DMS 273 (cell line): ENCODE measurements at regions not wholly inside any gene's neighbourhood (a gene's known extent, or its start where the extent isn't known, plus 50 kb on each side); places are given as distances from the start of the nearest gene placed in this dataset.

ENCODE experiments used
- DNase-seq: peaks from one replicate; lab custom pipeline; 2025; ENCODE audit not compliant: unreplicated experiment; lab: John Stamatoyannopoulos, UW

DNA sequence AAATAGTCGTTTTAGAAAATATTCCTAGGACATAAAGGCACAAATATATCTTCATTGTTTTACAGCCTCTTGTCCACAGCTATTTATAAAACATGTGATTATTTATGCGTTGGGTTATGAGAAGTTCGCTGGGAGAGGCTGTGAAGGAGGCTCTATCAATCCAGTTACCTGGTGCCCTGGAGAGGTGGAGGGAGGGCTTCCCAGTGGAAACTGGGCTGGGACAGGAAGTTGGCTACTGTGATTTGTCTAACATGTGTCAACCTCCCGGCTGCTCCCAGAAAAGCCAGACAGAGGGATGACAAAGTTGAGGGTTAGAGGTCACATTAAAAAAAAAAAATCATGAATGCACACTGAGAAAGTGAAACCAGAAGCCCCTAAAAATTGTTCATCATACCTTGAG lies 346.5 kb downstream of the ZNF536 start:
- peak; percentile 12 for DNase-seq

- DNase-seq: no peak
These were observed 345.8 kb downstream of the ZNF536 start for GRCh38 chr19:30718014-30718413.

DNA sequence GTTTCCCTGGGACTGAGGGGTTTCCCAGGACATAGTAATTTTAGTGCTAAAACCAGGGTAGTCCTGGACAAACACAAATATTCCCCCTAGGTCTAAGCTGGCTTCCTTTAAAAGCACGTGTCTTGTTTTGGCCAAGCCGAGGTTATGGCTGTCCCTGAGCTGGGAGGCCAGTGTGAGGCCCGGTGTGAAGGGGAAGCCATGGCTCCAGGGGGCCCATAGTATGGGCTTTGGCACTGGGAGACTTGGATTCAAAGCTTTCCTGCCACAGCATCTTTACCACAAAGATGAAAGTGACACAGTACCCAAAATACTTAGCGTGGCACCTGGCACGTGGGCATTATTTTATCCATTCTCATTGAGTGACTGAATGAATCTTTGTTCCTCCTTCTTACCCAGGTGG lies 345.2 kb downstream of the ZNF536 start:
- no peak for DNase-seq

DNA sequence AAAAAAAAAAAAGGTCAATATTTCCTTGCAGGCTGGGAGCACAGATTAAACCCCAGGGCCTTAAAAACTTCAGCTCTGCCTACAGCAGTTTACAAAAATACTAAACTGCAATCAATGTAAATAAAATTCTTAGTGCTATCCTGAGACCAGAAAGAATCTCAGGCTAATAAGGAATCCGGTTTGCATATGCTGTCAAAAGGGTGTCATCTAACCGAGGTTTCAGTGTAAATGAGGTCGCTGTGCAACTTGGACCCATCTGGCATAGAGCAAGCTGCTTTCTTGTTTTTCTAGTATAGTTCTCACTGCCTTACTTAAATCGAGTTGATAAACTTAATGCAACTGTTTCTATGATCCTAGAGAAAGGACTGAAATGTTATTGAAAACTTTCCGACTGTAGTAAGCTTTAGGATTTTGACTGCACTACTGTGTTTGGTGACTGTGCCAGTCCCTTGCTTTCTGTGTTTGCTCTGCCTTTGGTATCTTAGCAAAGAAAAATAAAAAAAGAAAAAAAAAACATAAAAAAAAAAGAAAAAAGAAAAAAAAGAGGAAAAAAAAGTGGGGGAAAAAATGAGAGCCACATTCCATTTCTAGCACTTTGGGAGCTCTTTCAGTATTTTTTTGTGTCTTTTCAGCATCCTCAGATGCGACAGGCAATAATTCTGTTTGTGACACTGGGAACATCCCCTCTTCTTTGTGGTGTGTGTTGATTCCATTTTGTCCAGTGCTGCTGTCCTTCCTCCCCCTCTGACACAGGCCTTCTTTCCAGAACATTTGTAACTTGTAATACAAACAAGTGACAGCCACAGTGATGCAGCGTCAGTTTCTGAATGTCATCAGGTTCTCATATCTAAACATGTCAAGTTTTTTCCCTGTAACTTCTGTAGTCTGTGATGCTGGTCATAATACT lies 340.5 kb downstream of the ZNF536 start:
- peak; percentile 56 for DNase-seq

DNA sequence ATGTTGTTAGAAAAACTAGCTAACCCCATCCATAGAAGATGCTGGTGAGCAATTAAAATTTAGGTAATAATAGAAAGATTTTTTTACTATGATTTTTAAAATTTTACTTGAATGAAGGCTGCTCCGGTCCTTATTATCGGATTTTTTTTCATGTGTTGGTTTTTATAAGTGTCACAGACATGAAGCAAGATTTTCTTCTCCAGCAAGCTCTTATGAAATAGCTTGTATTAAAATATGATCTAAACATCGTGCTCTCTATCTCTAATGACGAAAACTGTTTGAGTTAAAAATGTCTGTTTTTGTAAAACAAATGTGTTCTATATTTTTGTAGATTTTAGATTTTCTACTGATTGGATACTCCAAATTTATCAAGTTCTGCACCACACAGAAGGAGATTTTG lies 339.6 kb downstream of the ZNF536 start:
- no peak for DNase-seq

DNA sequence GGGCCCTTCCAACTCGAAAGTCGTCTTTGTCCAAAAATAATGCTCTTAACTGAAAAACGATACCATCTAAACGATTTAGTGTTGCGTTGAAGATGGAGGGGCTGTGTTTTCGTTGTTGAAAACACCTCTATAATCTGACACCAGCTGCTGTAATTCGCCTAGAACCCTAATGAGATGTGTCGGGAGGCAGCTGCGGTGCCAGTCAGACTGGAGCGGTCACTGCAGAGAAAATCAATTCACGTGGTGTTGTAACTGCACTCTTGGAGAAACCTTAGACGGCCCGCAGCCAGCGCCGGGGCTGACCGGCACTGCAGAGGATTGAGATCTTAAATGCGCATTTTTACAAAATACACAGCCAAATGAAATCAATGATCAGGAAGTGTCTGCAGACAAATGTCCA lies 339.1 kb downstream of the ZNF536 start:
- peak; percentile 66 for DNase-seq

DNA sequence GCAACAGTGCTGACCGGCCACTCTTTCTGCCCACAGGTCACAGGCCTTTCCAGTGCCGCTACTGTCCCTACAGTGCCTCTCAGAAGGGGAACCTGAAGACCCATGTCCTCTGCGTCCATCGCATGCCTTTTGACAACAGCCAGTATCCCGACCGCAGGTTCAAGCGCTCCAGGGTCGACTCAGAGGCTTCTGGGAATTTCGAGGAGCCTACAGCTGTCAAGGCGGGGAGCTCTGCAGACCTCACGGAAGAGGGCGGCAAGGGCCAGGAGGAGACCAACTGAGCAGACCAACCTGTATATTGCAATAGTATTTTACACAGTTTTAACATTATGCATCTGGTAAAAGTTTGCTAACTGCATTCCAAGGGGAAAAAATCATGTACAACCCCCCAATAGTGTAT lies 338.5 kb downstream of the ZNF536 start:
- DNase-seq: no peak

DNA sequence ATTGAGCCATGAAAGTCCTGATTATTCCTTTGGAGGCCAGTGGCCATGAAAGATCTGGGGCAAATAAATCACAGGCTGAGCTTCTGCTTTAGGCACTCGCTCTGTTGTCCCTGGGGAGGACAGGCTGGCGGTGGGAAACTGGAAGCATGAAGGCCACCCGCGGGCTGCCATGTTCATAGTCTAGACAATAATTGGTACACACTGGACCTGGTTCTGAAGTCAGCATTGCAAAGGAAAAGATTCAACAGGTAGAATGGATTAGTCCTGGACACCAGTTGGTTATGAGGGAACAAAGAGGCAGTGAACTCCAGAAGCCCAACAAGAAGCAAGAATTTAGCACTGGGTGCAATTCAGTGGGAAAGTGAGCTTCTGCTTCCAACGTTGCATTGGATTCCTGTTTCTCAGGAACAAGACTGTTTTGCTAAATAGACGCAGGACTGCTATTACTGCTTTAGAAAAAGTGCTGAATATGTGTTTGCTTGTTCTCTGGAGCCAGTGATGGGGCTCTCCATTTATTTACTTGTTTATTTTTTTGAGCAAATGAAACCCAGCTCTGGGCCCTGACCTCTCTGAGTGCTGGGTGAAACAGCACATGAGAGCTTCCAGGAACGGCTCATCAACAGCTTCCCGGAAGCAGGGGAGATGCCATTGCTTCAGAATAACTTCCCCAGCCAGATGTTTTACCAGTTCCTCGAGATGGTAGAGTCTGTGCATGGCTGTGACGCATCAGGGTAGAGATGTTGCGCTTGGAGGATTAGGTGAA lies 336.4 kb downstream of the ZNF536 start:
- DNase-seq: no peak

- no peak for DNase-seq
These were observed 332.7 kb downstream of the ZNF536 start for GRCh38 chr19:30704771-30705330.

DNA sequence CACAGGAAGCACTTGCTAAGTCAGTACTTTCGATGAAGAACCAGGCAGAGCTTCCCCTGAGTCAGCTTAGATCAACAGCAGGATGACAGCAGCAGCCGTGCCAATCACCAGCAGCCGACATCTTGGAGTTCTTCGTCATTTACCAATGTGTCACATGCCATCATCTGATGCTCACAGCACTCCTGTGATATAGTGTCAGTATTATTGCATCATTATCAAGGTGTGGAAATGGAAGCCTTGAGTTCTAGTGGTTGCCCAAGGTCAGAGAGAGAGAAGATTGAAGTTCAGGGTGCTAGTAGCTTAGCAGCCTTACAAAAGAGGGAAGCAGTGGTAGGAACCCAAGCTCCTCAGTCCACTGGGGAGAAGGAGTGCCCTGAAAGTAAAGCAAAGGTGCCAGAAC lies 331.5 kb downstream of the ZNF536 start:
- no peak for DNase-seq

DNA sequence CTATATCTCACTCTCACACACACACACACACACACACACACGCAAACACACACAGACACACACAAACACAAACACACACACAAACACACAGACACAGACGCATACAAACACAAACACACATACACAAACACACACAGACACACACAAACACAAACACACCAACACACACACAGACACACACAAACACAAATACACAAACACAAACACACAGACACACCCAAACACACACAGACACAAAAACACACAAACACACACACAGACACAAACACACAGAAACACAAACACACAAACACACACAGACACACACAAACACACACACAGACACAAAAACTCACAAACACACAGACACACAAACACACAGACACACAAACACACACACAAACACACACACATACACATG lies 329.0 kb downstream of the ZNF536 start:
- no peak for DNase-seq

DNA sequence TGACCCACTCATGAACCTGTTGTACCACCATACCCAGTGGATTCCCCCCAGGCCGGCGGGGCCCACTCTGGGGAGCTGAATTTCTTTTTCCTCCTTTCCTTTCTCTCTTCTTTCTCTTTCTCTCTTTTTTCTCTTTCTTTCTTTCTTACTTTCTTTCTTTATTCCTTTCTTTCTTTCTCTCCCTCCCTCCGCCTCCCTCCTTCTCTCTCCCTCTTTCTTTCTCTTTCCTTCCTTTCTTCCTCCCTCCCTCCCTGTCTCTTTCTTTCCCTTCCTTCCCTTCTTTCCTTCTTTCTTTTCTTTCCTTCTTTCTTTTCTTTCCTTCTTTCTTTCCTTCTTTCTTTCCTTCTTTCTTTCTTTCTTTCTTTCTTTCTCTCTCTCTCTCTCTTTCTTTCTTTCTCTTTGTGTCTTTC lies 327.7 kb downstream of the ZNF536 start:
- no peak for DNase-seq

DNA sequence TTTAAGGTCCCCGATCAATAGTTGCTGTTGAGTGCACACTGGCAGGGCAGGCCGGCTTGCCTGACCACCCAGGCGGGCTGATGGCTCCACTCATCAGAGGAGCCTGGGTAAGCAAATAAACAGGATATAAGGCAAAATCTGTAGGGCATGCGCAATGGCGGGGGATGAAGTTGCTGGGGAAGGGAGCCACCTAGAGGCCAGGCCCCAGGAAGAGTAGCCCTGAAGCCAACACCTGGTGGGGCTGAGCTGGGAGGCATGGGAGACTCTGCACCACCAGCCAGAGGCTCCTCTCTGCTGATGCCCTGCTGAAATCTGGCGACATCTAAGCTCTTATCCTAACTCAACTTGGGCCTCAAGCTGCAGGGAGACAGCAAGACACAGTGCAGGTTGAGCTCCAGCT lies 324.3 kb downstream of the ZNF536 start:
- peak; percentile 47 for DNase-seq

DNA sequence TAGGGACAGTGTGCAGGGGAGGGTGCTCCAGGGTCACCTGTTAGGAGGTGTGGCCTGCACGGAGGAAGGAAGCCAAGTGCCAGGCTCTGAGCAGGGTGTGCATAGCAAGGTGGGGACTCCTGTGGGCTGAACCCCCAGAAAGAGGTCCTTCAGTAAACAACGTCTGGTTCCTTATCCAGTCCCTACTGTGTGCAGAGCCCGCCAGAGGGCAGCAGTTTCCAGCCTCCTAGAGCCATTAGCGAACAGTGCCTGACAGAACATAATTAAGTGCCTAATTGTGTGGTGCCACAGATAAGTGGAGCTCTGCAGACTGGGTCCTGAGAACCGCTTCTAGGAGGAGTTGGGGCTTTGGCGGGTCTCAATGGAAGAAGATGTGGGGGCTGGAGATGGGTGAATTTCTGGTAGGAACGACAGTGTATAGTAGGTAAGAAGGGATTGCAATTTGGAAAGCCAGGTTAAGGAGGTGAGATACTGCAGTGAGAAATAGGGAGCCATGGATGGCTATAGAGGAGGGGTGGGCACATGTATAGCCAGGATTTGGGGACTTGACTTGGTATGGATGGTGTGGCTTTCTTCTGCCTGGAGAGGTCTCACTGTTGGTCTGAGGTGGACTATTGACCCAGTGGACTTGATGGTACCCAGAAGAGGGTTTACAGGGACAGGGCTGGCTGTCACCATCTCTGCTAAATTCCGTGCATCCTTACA lies 323.1 kb downstream of the ZNF536 start:
- DNase-seq: no peak

GRCh38 chr19:30694156-30694755 lies 322.1 kb downstream of the ZNF536 start:
- DNase-seq: no peak

DNA sequence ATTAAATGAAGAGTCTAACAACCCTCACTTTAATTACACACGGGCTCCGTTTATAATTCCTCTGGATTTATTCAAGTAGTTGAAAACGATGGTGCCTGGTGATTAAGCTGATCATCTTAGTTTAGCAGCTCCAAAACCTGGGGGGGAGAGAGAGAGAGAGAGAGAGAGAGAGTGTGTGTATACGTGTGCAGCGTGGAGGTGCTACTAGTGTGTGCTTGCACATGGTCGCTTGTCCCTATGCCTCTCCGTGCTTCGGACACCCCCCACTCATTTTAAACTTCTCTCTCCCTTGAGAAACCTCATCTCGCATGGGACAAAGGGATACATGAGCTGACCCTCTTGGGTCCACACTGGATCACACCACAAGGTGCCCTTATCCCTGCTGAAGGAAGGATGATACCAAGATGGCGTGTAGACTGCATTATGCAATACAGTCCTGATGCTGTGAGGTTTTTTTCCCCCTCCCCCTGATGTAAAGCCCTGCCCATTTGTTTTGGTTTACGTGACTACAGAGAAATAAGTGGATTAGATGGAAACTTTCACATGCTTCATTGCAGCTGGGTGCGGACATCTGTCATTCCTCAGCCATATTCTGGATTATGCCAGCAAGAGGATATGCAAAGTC lies 320.8 kb downstream of the ZNF536 start:
- peak; percentile 77 for DNase-seq

DNA sequence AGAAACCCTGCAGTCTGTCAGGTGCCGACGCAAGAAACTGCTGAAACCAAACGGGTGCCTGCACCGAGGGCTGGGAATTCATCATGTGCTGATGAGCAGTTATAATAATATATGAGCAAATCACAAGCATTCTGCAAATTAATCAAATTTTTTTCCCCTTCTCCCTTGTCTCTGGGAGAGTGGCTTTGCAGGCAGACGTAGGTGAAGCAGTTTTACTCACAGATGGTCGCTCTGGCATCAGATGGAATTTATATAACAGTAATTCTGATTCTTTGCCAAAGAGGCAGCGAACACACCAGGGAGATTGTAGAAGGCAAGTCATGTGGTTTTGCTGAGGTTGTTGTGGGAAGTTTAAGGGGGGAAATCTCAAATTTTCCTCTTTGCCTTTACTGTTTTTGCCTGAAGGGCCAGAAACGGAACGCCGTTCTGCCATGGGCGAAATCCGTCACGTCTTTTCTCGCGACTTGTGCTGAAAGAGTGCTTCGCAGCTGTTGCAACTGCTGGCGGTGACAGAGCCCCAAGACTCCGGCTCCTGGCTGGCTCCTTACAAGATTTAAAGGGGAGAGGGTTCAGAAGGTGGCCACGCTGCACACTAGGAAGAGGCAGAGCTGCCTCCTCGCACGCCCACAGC lies 320.1 kb downstream of the ZNF536 start:
- DNase-seq: peak; percentile 88

DNA sequence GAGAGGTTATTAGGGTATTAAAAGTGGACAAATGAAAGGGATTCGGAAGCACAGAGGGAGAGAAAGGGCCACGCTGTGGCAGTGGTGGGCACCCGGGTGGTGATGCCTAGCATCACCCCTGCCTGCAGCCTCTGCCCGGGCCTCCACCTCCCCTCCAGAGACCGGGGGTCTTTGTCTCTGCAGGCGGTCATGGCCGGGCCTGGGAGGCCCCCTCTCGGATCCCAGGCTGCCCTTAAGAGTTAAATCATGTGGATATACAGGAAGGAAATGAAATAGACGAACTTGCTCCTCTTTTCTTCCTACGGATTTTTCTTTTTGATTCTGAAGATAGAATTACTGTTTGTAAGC lies 319.6 kb downstream of the ZNF536 start:
- DNase-seq: no peak

DNA sequence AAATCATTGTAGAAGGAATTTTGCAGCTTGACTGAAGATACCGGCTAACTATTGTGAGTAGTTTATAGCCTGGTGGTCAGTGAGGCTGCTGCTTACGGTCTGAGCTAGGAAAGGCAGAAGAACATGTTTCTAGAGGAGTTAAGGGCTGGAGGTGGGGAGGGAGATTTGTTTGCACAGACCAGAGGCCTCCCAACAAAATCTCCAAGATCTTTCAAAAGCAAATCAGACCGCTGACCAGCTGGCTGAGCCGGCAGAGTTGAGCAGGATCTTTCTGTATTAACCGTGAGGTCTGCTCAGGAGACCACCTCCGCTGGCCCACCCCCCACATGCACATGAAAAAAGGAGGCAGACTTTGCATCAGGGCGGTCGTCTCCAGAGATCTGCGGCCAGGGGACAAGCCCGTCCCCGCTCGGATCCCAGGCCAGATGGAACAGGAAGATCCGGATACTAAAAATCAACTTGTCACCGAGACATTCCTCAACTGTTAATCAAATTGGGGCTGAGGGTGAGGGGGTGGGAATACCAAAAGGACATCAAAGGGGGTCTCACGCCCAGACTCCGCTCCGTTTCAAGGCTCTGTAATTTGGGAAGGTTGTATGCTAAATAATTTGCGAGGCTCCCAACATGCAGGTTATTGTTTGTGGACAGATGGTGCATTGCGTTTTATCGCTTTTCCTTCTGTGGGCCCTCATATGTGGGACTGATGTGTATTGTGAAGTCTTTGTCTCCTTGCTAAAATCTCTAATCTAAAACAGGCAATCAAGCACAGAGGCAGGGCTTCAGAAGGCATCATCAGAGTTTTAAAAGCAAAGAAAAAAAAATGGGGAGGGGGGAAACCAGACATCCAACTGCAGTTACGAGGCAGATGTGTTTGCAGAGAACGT lies 319.0 kb downstream of the ZNF536 start:
- peak; percentile 60 for DNase-seq
